ENCODE measurements at regions not wholly inside any gene's neighbourhood (a gene's known extent, or its start where the extent isn't known, plus 50 kb on each side); places are given as distances from the start of the nearest gene placed in this dataset.

GRCh38 chr10:113236998-113237397 lies 287.0 kb downstream of the TCF7L2 start:
- TF ChIP-seq CTCF (IDR thresholded peaks at IDR 0.05) (no peak), POLR2A (IDR thresholded peaks at IDR 0.05) (no peak)

All from lower leg skin (tissue), 3 donors.